NCI-H748 (cell line): ENCODE measurements at regions not wholly inside any gene's neighbourhood (a gene's known extent, or its start where the extent isn't known, plus 50 kb on each side); places are given as distances from the start of the nearest gene placed in this dataset.

Experiments
- DNase-seq: peaks from one replicate; lab custom pipeline; 2025; ENCODE audit not compliant: unreplicated experiment; lab: John Stamatoyannopoulos, UW

GRCh38 chr4:147303873-147304229 lies 177.0 kb upstream of the EDNRA start:
- no peak for DNase-seq

DNA sequence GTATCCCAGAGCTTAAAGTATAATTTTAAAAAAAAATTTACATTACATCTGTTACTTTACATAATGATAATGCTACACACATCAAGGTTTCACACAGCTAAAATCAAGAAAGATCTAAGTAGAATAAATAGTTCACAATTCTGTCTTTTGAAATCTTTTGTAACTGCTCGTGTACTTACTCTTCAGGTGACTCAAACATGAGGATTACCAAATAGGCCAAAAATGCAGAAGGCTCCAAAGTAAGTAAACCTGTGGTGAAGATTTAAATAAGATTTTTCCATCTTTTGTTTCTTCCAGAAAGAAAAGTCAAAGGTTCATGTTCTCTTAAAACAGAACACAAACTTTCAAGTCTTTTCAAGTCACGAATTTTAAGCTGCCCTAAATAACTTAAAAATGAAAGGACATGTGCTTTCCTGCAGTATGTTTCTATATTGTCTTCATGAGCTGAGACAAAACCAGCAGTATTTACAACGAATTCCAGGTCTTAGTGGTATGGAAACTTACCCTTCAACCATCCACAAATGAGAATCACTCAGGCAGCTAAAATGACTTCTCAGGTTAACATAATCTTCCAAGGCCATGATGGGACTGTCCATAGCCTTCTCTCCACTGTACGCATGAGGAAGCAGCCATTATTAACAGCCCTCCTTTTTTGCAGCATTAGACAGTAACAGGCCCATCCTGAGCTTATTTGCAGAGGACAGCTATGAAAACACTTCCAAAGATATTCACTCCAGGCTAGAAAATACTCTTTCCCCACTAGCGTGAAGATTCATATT lies 172.8 kb upstream of the EDNRA start:
- no peak for DNase-seq

GRCh38 chr4:147309434-147309833 lies 171.5 kb upstream of the EDNRA start:
- no peak for DNase-seq

- no peak for DNase-seq
Measured at GRCh38 chr4:147310312-147310711, 170.6 kb upstream of the EDNRA start.

DNA sequence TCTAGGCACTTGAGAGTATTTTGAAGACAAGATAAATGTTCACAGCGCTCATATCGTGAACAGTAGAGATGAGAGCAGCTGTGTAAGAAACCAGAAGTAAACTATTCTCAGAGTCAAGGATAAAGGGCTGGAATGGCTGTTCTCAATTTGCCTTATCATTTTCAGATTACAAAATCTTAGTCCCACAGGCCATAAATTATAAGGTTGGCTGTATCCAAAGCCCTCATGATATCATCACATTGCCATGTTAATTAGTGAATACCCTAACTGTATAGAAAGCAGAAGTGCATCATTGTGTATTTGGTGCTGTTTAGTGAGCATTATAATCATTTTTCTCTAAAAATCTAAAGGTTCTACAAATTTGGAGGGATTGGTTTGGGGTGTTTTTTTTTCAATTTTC lies 168.9 kb upstream of the EDNRA start:
- no peak for DNase-seq

DNA sequence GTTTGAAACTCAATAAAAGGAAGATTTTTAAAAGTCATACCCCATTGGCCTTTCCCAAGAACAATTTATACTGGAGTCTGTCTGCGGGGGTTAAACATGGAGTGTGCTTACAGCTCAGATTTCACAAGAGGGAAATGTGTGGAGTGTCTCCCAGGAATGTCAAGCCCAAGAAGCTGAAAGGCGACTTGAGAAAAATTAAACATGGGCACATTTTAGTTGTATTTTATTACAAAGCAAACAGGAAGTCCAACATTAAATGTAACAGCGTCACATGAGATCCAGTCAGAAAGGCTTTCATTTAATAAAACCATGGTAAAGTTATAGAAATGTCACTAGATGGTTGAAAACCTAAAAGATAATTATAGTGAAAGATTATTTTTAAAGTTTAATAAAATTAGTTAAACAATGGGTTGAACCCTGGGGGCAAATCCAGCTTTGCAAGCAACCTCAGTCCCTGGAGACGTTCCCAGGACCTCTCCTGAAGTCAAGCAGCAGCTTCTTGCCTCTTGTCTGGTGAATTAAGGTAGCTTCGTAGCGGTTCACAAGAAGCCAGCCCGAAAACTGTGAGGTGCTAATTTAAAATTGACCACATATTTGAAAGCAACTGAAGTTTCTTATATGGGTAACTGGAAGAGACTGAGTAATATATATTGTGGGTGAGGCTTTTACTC lies 168.4 kb upstream of the EDNRA start:
- no peak for DNase-seq

- DNase-seq: no peak
Measured at GRCh38 chr4:147313108-147313507, 167.8 kb upstream of the EDNRA start.

DNA sequence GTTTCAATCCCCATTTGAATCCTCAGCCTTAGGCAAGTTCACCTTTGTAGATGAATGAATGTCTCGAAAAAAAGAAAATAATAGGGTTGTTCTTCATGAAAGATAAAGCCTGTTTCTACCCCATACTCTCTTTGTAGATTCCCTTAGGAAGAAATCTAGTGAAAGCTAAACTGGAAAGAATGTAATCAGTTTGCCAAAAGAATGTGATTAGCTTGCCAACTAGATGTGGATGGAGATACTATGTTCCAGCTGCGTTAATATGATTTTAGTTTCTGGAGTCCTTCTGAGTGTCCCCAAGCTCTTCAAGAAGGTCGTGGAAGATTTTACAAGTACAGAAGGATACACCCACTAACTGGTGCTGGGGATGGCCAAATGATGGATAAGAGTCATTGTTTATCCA lies 162.3 kb upstream of the EDNRA start:
- DNase-seq: no peak

DNA sequence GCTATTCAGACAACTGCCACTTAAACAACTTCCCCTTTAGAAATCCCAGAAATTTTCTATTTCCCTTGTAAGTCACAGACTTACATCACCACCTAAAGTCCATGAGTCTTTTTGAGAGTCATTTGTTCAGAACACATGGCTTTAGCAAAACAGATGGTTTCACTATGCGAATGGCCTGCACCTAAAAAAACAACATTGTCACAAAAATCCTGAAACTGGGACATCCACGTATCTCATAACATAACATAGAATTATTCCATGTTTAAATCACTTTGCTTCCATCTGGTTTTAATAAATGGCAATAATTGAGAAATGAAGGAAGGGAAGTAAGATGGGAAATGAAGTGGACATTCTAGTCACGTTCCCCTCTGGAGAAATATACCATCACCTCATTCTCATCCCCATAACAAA lies 155.3 kb upstream of the EDNRA start:
- no peak for DNase-seq

DNA sequence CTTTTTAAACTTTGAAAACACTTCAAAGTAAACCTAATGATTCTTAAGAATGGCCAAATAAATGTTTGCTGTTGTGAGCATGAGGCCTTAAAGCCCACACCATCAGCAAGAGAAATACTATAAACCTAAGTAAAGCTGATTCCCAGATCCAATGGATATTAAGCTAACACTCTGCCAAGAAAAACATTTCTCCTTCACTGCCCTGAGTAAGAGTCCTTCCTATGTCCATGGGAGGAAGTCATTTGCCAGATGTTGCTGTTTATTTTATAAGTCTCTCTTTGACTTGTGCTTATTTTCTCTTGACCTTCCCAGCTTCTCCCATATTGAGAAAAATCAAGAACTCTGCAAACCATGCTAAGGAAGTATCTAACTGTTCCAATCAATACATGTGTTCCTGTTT lies 154.3 kb upstream of the EDNRA start:
- DNase-seq: no peak

DNA sequence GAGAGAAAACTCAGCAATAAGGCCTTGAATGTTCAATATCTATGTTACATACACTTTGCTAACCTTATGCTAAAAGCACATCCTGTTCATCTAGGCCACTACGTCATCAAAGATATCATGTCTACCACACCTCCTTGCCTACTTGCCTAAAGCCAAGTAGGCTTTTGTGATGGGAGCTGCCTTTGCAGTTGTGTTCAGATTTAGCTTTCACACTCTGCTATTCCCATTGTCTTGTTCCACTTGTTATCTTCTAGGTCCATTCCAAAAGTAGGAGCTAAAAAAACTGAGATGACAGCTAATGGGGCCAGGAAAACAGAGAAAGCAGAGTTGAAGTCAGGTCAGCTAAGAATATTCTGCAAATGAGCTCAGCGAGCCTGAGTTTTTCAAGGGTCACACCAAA lies 153.6 kb upstream of the EDNRA start:
- no peak for DNase-seq

GRCh38 chr4:147328189-147328588 lies 152.7 kb upstream of the EDNRA start:
- no peak for DNase-seq

- DNase-seq: no peak
Measured at GRCh38 chr4:147328756-147329446, 152.0 kb upstream of the EDNRA start.

DNA sequence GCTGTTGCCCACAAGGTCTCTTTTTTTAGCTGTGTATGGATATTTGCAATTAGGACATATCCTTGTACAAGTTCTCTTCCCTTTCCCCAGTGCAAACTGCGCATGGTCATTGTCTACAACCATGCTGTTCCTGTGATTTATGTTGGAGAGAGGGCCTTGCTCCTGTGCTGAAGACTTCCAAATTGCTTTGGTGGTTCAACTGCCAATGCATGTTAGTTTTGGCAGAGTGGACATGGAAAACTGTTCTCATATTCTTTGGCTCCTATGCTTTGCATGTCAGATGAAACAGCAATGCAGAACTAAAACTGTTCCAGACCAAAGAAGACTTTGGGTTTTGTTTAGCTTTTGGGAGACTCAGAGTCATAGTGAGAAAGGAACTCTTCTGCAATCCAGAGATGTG lies 148.8 kb upstream of the EDNRA start:
- no peak for DNase-seq

GRCh38 chr4:147334478-147334877 lies 146.4 kb upstream of the EDNRA start:
- DNase-seq: no peak

DNA sequence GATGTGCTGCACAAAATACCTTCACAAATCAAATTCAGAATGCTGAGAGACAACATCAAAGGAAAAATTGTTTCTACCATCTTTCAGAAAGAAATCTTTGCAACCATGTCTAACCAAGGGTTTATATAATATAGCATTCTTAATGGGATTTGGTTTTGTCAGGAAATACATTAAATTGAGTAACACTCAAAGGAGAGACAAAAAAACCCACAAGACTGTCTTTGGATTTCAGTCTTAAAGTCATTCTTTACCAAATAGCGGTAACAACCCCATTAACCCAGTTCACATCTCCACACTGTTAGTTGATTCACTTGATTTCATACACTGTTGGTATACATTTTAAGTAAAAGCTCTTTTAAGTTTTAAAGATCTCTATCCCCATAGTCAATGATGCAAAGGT lies 145.7 kb upstream of the EDNRA start:
- DNase-seq: no peak

DNA sequence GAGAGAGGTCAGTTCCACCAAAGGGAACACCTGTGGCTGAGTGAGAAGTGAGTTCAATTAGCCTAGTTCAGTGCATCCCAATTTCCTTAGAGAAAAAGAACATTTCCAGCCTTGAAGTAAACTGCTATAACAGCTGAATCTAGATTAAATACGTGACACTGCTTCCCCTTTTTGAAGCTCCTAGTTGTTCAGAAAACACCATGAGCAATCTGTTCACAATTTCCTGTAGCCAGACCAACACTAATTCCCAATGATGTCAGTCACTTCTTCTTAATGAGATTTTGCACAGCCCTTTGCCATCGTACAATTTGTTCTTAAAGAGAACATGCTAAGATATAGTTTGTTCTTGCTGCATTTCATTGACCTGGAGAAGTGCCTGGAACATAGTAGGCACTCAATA lies 144.6 kb upstream of the EDNRA start:
- no peak for DNase-seq

DNA sequence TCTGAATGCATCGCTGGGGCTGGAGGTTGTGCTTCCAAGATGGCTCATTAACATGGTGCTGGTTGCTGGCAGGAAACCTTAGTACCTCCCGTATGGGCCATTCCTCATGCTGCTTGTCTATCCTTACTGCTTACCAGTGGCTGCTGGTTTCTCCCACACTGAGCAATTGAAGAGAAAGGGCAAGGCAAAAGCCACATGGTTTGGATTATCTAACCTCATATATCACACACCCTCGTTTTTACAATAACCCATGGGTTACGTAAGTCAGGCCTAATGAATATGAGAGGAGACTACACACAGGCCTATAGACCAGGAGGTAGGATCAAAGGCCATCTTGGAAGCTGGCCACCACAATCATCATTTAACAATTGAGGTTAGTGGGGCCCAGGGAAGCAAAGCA lies 141.8 kb upstream of the EDNRA start:
- no peak for DNase-seq

- no peak for DNase-seq
Measured at GRCh38 chr4:147340111-147340510, 140.8 kb upstream of the EDNRA start.

DNA sequence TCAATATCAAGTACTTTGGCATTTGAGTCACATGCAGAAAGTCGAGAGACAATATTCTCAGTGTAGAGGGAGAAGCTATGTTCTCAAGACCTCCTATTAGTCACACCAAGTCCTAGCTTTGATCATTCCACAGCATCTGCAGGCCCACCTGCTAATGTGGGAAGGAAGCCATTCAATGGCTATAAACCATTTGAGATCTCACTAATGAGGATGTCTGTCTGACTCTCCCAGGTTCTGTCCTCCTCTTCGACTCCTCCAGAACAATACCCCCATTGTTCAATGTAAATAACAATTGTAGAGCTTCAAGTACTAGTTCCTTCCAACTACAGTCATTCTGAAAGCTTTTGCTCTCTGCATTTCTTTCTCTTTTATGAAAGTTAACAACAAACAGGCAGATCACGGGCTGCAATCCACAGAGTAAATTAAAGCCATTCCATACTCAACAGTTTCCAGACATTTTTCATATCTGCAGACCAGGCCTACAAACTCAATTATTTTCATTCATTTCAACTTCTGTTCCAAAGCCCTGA lies 140.2 kb upstream of the EDNRA start:
- no peak for DNase-seq

DNA sequence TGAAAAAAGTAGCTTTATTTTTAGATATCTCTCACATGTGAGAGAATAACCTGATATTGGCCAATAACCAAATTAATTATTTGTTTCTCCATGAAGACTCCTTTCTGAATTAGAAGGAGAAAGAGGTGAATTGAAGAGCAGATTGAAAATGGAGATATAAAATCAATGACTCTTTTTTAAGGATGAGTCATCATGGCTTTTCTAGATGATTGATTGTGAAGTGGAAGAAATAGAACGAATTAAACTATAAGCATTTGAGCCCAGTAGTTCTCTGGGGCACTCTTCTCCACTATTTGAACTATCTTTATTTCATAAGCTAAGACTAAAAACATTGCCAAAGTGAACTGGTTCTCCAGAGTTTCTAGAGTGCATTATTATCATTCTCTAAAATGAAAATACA lies 137.2 kb upstream of the EDNRA start:
- no peak for DNase-seq

DNA sequence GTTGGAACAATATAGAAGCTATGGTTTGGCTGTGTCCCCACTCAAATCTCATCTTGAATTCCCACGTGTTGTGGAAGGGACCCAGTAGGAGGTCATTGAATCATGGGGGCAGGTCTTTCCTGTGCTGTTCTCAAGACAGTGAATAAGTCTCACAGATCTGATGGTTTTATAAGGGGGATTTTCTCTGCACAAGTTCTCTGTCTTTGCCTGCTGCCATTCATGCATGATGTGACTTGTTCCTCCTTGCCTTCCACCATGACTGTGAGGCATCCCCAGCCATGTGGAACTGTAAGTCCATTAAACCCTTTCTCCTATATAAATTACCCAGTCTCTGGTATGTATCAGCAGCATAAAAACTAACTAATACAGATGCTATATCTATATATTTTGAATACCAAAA lies 135.2 kb upstream of the EDNRA start:
- no peak for DNase-seq
